Neural crest cell (in vitro differentiated cells): ENCODE measurements at regions not wholly inside any gene's neighbourhood (a gene's known extent, or its start where the extent isn't known, plus 50 kb on each side); places are given as distances from the start of the nearest gene placed in this dataset.

Experiments used
- DNase-seq: peaks from one replicate; pipeline ENCODE4 v3.0.0; 2021; ENCODE audit warnings: low read depth, mixed read lengths, low spot score
- H3K27ac Mint-ChIP-seq: one replicate; pipeline ENCODE4 v1.8.0; 2021; ENCODE audit warnings: mild to moderate bottlenecking, mixed read lengths; ENCODE audit not compliant: unreplicated experiment
- H3K27me3 Mint-ChIP-seq: 2 replicates; pipeline ENCODE4 v1.8.0; 2021; ENCODE audit warnings: low read depth, mild to moderate bottlenecking, mixed read lengths
- H3K36me3 Mint-ChIP-seq: 2 replicates; pipeline ENCODE4 v1.8.0; 2021; ENCODE audit warnings: low read depth, mild to moderate bottlenecking, mixed read lengths
- H3K4me1 Mint-ChIP-seq: 2 replicates; pipeline ENCODE4 v1.8.0; 2021; ENCODE audit warnings: mixed read lengths
- H3K4me3 Mint-ChIP-seq: one replicate; pipeline ENCODE4 v1.8.0; 2021; ENCODE audit warnings: mild to moderate bottlenecking, mixed read lengths
- H3K9me3 Mint-ChIP-seq: 2 replicates; pipeline ENCODE4 v1.8.0; 2021; ENCODE audit warnings: mixed read lengths
- CTCF ChIP-seq: fragments of 200-600 bp; sonication (generic); conservative IDR thresholded peaks from 2 replicates; pipeline ENCODE4 v1.5.0; 2021; ENCODE audit warnings: antibody characterized with exemption, mild to moderate bottlenecking

GRCh38 chr2:193315428-193316091, 1120.8 kb upstream of the TMEFF2 start:
- Mint-ChIP-seq H3K36me3 (no peaks in the 10 kb centered on the region), H3K9me3 (no peaks in the 10 kb centered on the region), H3K27ac (no peak overlapping the region), H3K4me3 (no peak overlapping the region), H3K4me1 (no peaks in the 10 kb centered on the region), H3K27me3 (no peaks in the 10 kb centered on the region)
- DNase-seq = no peak
- no peak for TF ChIP-seq CTCF

- Mint-ChIP-seq H3K4me3 (no peak overlapping the region), H3K9me3 (no peaks in the 10 kb centered on the region), H3K27me3 (no peaks in the 10 kb centered on the region), H3K36me3 (no peaks in the 10 kb centered on the region), H3K27ac (no peak overlapping the region), H3K4me1 (no peaks in the 10 kb centered on the region)
- DNase-seq = no peak
- TF ChIP-seq CTCF = no peak
Measured at GRCh38 chr2:193303464-193303863, 1108.7 kb upstream of the TMEFF2 start.

- DNase-seq = no peak
- Mint-ChIP-seq H3K27ac (no peak overlapping the region), H3K4me1 (no peaks in the 10 kb centered on the region), H3K27me3 (no peaks in the 10 kb centered on the region), H3K4me3 (no peak overlapping the region), H3K9me3 (peaks cover 5% of the 10 kb centered on the region), H3K36me3 (no peaks in the 10 kb centered on the region)
- TF ChIP-seq CTCF = no peak
Measured at GRCh38 chr2:193294371-193294770, 1099.6 kb upstream of the TMEFF2 start.

GRCh38 chr2:193279361-193279760, 1084.6 kb upstream of the TMEFF2 start:
- no peaks in the 10 kb centered on the region for H3K9me3 Mint-ChIP-seq

GRCh38 chr2:193276988-193277387, 1082.3 kb upstream of the TMEFF2 start:
- Mint-ChIP-seq H3K27me3 (no peaks in the 10 kb centered on the region), H3K9me3 (no peaks in the 10 kb centered on the region)

More at GRCh38 chr2:193279361-193279760, 1084.6 kb upstream of the TMEFF2 start:
- DNase-seq = no peak
- TF ChIP-seq CTCF = no peak
- no peaks in the 10 kb centered on the region for H3K27me3 Mint-ChIP-seq
- H3K36me3 Mint-ChIP-seq = no peaks in the 10 kb centered on the region
- H3K27ac Mint-ChIP-seq = no peak overlapping the region
- no peaks in the 10 kb centered on the region for H3K4me1 Mint-ChIP-seq
- H3K4me3 Mint-ChIP-seq = no peak overlapping the region

More at GRCh38 chr2:193276988-193277387, 1082.3 kb upstream of the TMEFF2 start:
- H3K4me1 Mint-ChIP-seq = no peaks in the 10 kb centered on the region
- no peak for TF ChIP-seq CTCF
- no peak for DNase-seq
- no peaks in the 10 kb centered on the region for H3K36me3 Mint-ChIP-seq
- no peak overlapping the region for H3K27ac Mint-ChIP-seq
- no peak overlapping the region for H3K4me3 Mint-ChIP-seq
